H9 (cell line): ENCODE measurements at regions not wholly inside any gene's neighbourhood (a gene's known extent, or its start where the extent isn't known, plus 50 kb on each side); places are given as distances from the start of the nearest gene placed in this dataset.
A peak's percentile ranks its signal among the peaks of the same experiment; 100 is the strongest.

Experiments used
- DNase-seq: peaks from one replicate; pipeline ENCODE4 v3.0.0-alpha.2; 2017
- H2AFZ ChIP-seq: one replicate; pipeline ENCODE4 v1.6.1; 2013; ENCODE audit warnings: mild to moderate bottlenecking, low read length, control low read depth, moderate library complexity
- H2AK5ac ChIP-seq: 2 replicates; pipeline ENCODE4 v1.6.1; 2013; ENCODE audit warnings: low read length, control low read depth, mixed read lengths; ENCODE audit not compliant: insufficient read length
- H2BK120ac ChIP-seq: one replicate; pipeline ENCODE4 v1.6.1; 2013; ENCODE audit warnings: low read depth, mild to moderate bottlenecking, low read length, control low read depth, inconsistent platforms; ENCODE audit not compliant: poor library complexity, severe bottlenecking
- H2BK12ac ChIP-seq: 2 replicates; pipeline ENCODE4 v1.6.1; 2013; ENCODE audit warnings: low read length, control low read depth, mixed read lengths, low read depth; ENCODE audit not compliant: insufficient read length
- H2BK15ac ChIP-seq: 2 replicates; pipeline ENCODE4 v1.6.1; 2013; ENCODE audit warnings: low read depth, low read length, control low read depth
- H2BK20ac ChIP-seq: one replicate; pipeline ENCODE4 v1.6.1; 2013; ENCODE audit warnings: low read depth, mild to moderate bottlenecking, low read length, control low read depth, inconsistent platforms; ENCODE audit not compliant: poor library complexity, severe bottlenecking
- H2BK5ac ChIP-seq: 2 replicates; pipeline ENCODE4 v1.6.1; 2013; ENCODE audit warnings: low read length, control low read depth, mixed read lengths; ENCODE audit not compliant: insufficient read length
- H3K14ac ChIP-seq: 2 replicates; pipeline ENCODE4 v1.6.1; 2013; ENCODE audit warnings: low read length, control low read depth; ENCODE audit not compliant: insufficient read depth
- H3K18ac ChIP-seq: 2 replicates; pipeline ENCODE4 v1.6.1; 2013; ENCODE audit warnings: low read depth, mild to moderate bottlenecking, mixed read lengths, low read length, control low read depth; ENCODE audit not compliant: insufficient read length
- H3K23ac ChIP-seq: 2 replicates; pipeline ENCODE4 v1.6.1; 2013; ENCODE audit warnings: low read length, control low read depth, mixed read lengths, low read depth; ENCODE audit not compliant: insufficient read length
- H3K23me2 ChIP-seq: 2 replicates; pipeline ENCODE4 v1.6.1; 2013; ENCODE audit warnings: low read depth, mild to moderate bottlenecking, mixed read lengths, low read length, control low read depth; ENCODE audit not compliant: insufficient read length, poor library complexity, severe bottlenecking
- H3K27ac ChIP-seq: 2 replicates; pipeline ENCODE4 v1.5.1; 2013; ENCODE audit warnings: low read length, control low read depth, mixed read lengths, low read depth; ENCODE audit not compliant: insufficient read length
- H3K27me3 ChIP-seq: 2 replicates; pipeline ENCODE4 v1.6.1; 2013; ENCODE audit warnings: low read length, control low read depth, inconsistent platforms; ENCODE audit not compliant: insufficient read depth
- H3K4ac ChIP-seq: 2 replicates; pipeline ENCODE4 v1.6.1; 2013; ENCODE audit warnings: low read depth, mild to moderate bottlenecking, control low read depth, inconsistent platforms, low read length, moderate library complexity
- H3K4me1 ChIP-seq: 2 replicates; pipeline ENCODE4 v1.6.1; 2013; ENCODE audit warnings: low read length, control low read depth, inconsistent platforms; ENCODE audit not compliant: insufficient read depth
- H3K4me2 ChIP-seq: 2 replicates; pipeline ENCODE4 v1.6.1; 2013; ENCODE audit warnings: low read length, control low read depth, mixed read lengths; ENCODE audit not compliant: insufficient read length, insufficient read depth
- H3K56ac ChIP-seq: 2 replicates; pipeline ENCODE4 v1.6.1; 2013; ENCODE audit warnings: low read depth, mild to moderate bottlenecking, mixed read lengths, low read length, control low read depth; ENCODE audit not compliant: insufficient read length
- H3K79me1 ChIP-seq: 2 replicates; pipeline ENCODE4 v1.6.1; 2013; ENCODE audit warnings: low read depth, mild to moderate bottlenecking, moderate library complexity, low read length, control low read depth, inconsistent platforms; ENCODE audit not compliant: insufficient read depth, poor library complexity, severe bottlenecking
- H3K79me2 ChIP-seq: 2 replicates; pipeline ENCODE4 v1.6.1; 2013; ENCODE audit warnings: low read length, control low read depth, inconsistent platforms; ENCODE audit not compliant: insufficient read depth
- H3K9ac ChIP-seq: 2 replicates; pipeline ENCODE4 v1.6.1; 2013; ENCODE audit warnings: low read length, control low read depth, mixed read lengths; ENCODE audit not compliant: insufficient read length; ENCODE audit errors: extremely low read depth
- H3K9me3 ChIP-seq: one replicate; pipeline ENCODE4 v1.6.1; 2013; ENCODE audit warnings: low read depth, low read length, inconsistent platforms; ENCODE audit not compliant: control insufficient read depth
- H3T11ph ChIP-seq: one replicate; pipeline ENCODE4 v1.6.1; 2013; ENCODE audit warnings: mild to moderate bottlenecking, low read length, control low read depth, inconsistent platforms
- H4K20me1 ChIP-seq: one replicate; pipeline ENCODE4 v1.6.1; 2013; ENCODE audit not compliant: control insufficient read depth, insufficient read length, insufficient read depth
- H4K5ac ChIP-seq: 2 replicates; pipeline ENCODE4 v1.6.1; 2013; ENCODE audit warnings: low read depth, mild to moderate bottlenecking, mixed read lengths, low read length, control low read depth; ENCODE audit not compliant: insufficient read length
- H4K8ac ChIP-seq: replicated peaks from 2 replicates; pipeline ENCODE4 v1.6.1; 2013; ENCODE audit warnings: low read length, control low read depth, mixed read lengths, low read depth; ENCODE audit not compliant: insufficient read length
- H4K91ac ChIP-seq: 2 replicates; pipeline ENCODE4 v1.6.1; 2013; ENCODE audit warnings: low read depth, mild to moderate bottlenecking, moderate library complexity, mixed read lengths, low read length, control low read depth; ENCODE audit not compliant: insufficient read length
- H3K27ac Mint-ChIP-seq, 3 experiments: 2 replicates in 2 of 3; 3 replicates in 1 of 3; pipeline ENCODE4 v1.8.0; 2020 to 2021; ENCODE audit warnings: mixed read lengths in 3 of 3, mild to moderate bottlenecking in 1 of 3, moderate library complexity in 1 of 3
- H3K27me3 Mint-ChIP-seq: 2 replicates; pipeline ENCODE4 v1.8.0; 2021; ENCODE audit warnings: low read depth, mild to moderate bottlenecking, moderate library complexity, mixed read lengths
- H3K36me3 Mint-ChIP-seq, 3 experiments: 2 replicates in 2 of 3; 3 replicates in 1 of 3; pipeline ENCODE4 v1.8.0; 2020 to 2021; ENCODE audit warnings: low read depth in 3 of 3, mixed read lengths in 3 of 3; ENCODE audit not compliant: insufficient read depth in 1 of 3
- H3K4me1 Mint-ChIP-seq, 2 experiments: 2 replicates each; pipeline ENCODE4 v1.8.0; 2020; ENCODE audit warnings: mixed read lengths in 2 of 2
- H3K4me3 Mint-ChIP-seq, 2 experiments: 2 replicates in 1 of 2; 3 replicates in 1 of 2; pipeline ENCODE4 v1.8.0; 2020 to 2021; ENCODE audit warnings: mild to moderate bottlenecking in 2 of 2, mixed read lengths in 2 of 2, moderate library complexity in 1 of 2
- H3K9me3 Mint-ChIP-seq, 2 experiments: 2 replicates in 1 of 2; 3 replicates in 1 of 2; pipeline ENCODE4 v1.8.0; 2020; ENCODE audit warnings: mild to moderate bottlenecking in 2 of 2, mixed read lengths in 2 of 2, moderate library complexity in 1 of 2
- CTCF ChIP-seq: fragments of 200-600 bp; sonication (generic); conservative IDR thresholded peaks from 3 replicates; pipeline ENCODE4 v1.8.0; 2021; ENCODE audit warnings: antibody characterized with exemption, mild to moderate bottlenecking
- WGBS: extraction: QIAGEN DNeasy Blood & Tissue Kit; methylation state at CpG from one replicate; pipeline ENCODE4 v1.1.7; 2013; ENCODE audit warnings: missing lambda C conversion rate, low lambda C conversion rate, mixed read lengths; ENCODE audit not compliant: insufficient read length; ENCODE audit errors: extremely low coverage; 5-methylcytosine and 5-hydroxymethylcytosine counted together

DNA sequence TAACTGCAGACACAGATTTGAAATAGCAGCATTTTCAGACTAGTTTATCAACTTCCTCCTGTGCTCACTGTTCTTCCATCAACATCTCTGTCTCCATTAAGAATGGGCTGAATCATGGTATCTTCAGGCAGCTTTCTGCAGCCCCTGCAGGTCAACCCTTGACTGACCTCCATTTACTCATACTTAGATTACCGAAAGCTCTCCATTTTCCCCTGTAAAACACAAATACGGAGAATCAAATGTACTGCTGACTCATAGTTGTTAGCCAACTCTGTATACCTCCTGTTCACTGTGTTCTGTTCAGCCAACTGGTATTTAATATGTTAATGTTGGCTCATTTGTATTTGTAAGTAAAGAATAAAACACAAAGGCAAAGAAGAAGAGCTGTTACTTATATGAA is 364.0 kb downstream of the CASP12 start:
- Histone ChIP-seq H2BK15ac (no peak overlapping the region), H3K23ac (no peak overlapping the region), H3K79me2 (no peaks in the 10 kb centered on the region), H2BK20ac (no peak overlapping the region), H4K91ac (no peak overlapping the region), H3K4me2 (no peak overlapping the region), H3K23me2 (no peaks in the 10 kb centered on the region), H3T11ph (no peak overlapping the region), H3K9me3 (no peaks in the 10 kb centered on the region), H4K20me1 (no peaks in the 10 kb centered on the region), H3K14ac (no peak overlapping the region), H3K4me1 (no peaks in the 10 kb centered on the region), H2AK5ac (no peak overlapping the region), H3K79me1 (no peaks in the 10 kb centered on the region), H3K56ac (no peak overlapping the region), H4K8ac (no peak overlapping the region), H2BK5ac (no peak overlapping the region), H3K9ac (no peak overlapping the region), H2BK12ac (no peak overlapping the region), H3K4ac (no peak overlapping the region), H2BK120ac (no peak overlapping the region), H3K18ac (no peak overlapping the region), H3K27ac (no peak overlapping the region), H2AFZ (no peak overlapping the region), H3K27me3 (no peaks in the 10 kb centered on the region), H4K5ac (no peak overlapping the region)
- Mint-ChIP-seq H3K27me3 (no peaks in the 10 kb centered on the region), H3K36me3 (peaks cover 0 to 4% (median 2%) of the 10 kb centered on the region in 3 experiments; a peak in 3 of 7 replicates), H3K4me1 (peaks cover 13 to 18% of the 10 kb centered on the region in 2 experiments), H3K4me3 (no peak overlapping the region), H3K9me3 (peaks cover 0 to 3% of the 10 kb centered on the region in 2 experiments; a peak in 1 of 5 replicates), H3K27ac (peak overlapping the region; percentile 20 to 82 (median 78); a peak in 5 of 7 replicates)
- WGBS, result no CpG with 5 or more reads among the region's 2 CpGs
- peak; percentile 35; the same call in 1 of the 3 replicates for TF ChIP-seq CTCF
- DNase-seq, result no peak
